Stimulated activated effector memory CD8-positive, alpha-beta T cell treated with anti-CD3 and anti-CD28 coated beads, Interleukin-12 subunit alpha, Interleukin-12 subunit beta, amount 100 ng/mL, for 72 hours (primary cell): ENCODE measurements at regions not wholly inside any gene's neighbourhood (a gene's known extent, or its start where the extent isn't known, plus 50 kb on each side); places are given as distances from the start of the nearest gene placed in this dataset.
"Not testable (repeated sequence)": the region's sequence is repeated elsewhere in the genome, so short reads cannot be mapped to it uniquely, and the experiment has no call there.

Experiments
- ATAC-seq: fragments of 150-1000 bp; cut with Tn5 transposase; 2 replicates; pipeline ENCODE4 v1.10.0; 2021
- DNase-seq, 2 donors: peaks; one replicate each; pipeline ENCODE4 v3.0.0; 2021 to 2022; ENCODE audit warnings: low spot score in 2 of 2
- H3K27ac Mint-ChIP-seq: one replicate; pipeline ENCODE4 v1.8.0; 2022; ENCODE audit warnings: mild to moderate bottlenecking, mixed read lengths
- H3K36me3 Mint-ChIP-seq: one replicate; pipeline ENCODE4 v1.8.0; 2022; ENCODE audit warnings: mild to moderate bottlenecking, mixed read lengths
- H3K4me1 Mint-ChIP-seq: one replicate; pipeline ENCODE4 v1.8.0; 2022; ENCODE audit warnings: mixed read lengths
- H3K4me3 Mint-ChIP-seq: one replicate; pipeline ENCODE4 v1.8.0; 2022; ENCODE audit warnings: mild to moderate bottlenecking, mixed read lengths
- H3K9me3 Mint-ChIP-seq: one replicate; pipeline ENCODE4 v1.8.0; 2022; ENCODE audit warnings: mixed read lengths

GRCh38 chr20:48390981-48391380, 436.8 kb downstream of the PREX1 start:
- Mint-ChIP-seq H3K4me1 (no peaks in the 10 kb centered on the region), H3K27ac (no peak overlapping the region), H3K9me3 (peaks cover 10% of the 10 kb centered on the region), H3K4me3 (no peak overlapping the region), H3K36me3 (no peaks in the 10 kb centered on the region)
- DNase-seq, result no peak
- no peak for ATAC-seq

GRCh38 chr20:48387675-48388074, 440.1 kb downstream of the PREX1 start:
- Mint-ChIP-seq H3K27ac (no peak overlapping the region), H3K4me1 (no peaks in the 10 kb centered on the region), H3K36me3 (no peaks in the 10 kb centered on the region), H3K4me3 (no peak overlapping the region), H3K9me3 (peaks cover 10% of the 10 kb centered on the region)
- no peak for DNase-seq
- ATAC-seq, result no peak

GRCh38 chr20:48385527-48385926, 442.3 kb downstream of the PREX1 start:
- Mint-ChIP-seq H3K36me3 (no peaks in the 10 kb centered on the region), H3K9me3 (peaks cover 2% of the 10 kb centered on the region), H3K4me1 (no peaks in the 10 kb centered on the region), H3K4me3 (no peak overlapping the region), H3K27ac (no peak overlapping the region)
- DNase-seq (no peak), ATAC-seq (no peak)

- Mint-ChIP-seq H3K4me3 (no peak overlapping the region), H3K4me1 (no peaks in the 10 kb centered on the region), H3K27ac (no peak overlapping the region), H3K9me3 (no peaks in the 10 kb centered on the region), H3K36me3 (no peaks in the 10 kb centered on the region)
- DNase-seq (no peak), ATAC-seq (no peak)
These were observed 442.7 kb downstream of the PREX1 start for GRCh38 chr20:48385114-48385513.

GRCh38 chr20:48384147-48384818, 443.5 kb downstream of the PREX1 start:
- no peaks in the 10 kb centered on the region for H3K4me1 Mint-ChIP-seq
- H3K9me3 Mint-ChIP-seq, result no peaks in the 10 kb centered on the region
- H3K27ac Mint-ChIP-seq, result no peak overlapping the region
- no peaks in the 10 kb centered on the region for H3K36me3 Mint-ChIP-seq
- H3K4me3 Mint-ChIP-seq, result no peak overlapping the region
- DNase-seq (no peak), ATAC-seq (peak; percentile 17)

GRCh38 chr20:48383252-48383651, 444.5 kb downstream of the PREX1 start:
- H3K9me3 Mint-ChIP-seq, result no peaks in the 10 kb centered on the region
- DNase-seq, result no peak
- H3K4me3 Mint-ChIP-seq, result no peak overlapping the region
- H3K4me1 Mint-ChIP-seq, result no peaks in the 10 kb centered on the region
- no peak for ATAC-seq
- H3K27ac Mint-ChIP-seq, result no peak overlapping the region
- H3K36me3 Mint-ChIP-seq, result no peaks in the 10 kb centered on the region

- no peak for ATAC-seq
These were observed 445.5 kb downstream of the PREX1 start for GRCh38 chr20:48382304-48382703.

GRCh38 chr20:48381353-48382120, 446.3 kb downstream of the PREX1 start:
- no peak for DNase-seq
- Mint-ChIP-seq H3K4me3 (no peak overlapping the region), H3K9me3 (no peaks in the 10 kb centered on the region), H3K4me1 (no peaks in the 10 kb centered on the region), H3K27ac (no peak overlapping the region), H3K36me3 (no peaks in the 10 kb centered on the region)
- ATAC-seq, result no peak

More at GRCh38 chr20:48382304-48382703, 445.5 kb downstream of the PREX1 start:
- Mint-ChIP-seq H3K27ac (no peak overlapping the region), H3K4me1 (no peaks in the 10 kb centered on the region), H3K36me3 (no peaks in the 10 kb centered on the region), H3K9me3 (no peaks in the 10 kb centered on the region), H3K4me3 (no peak overlapping the region)
- DNase-seq, result no peak

- H3K4me3 Mint-ChIP-seq, result no peak overlapping the region
These were observed 447.1 kb downstream of the PREX1 start for GRCh38 chr20:48380661-48381060.

GRCh38 chr20:48378976-48379675, 448.7 kb downstream of the PREX1 start:
- H3K4me3 Mint-ChIP-seq, result no peak overlapping the region

More at GRCh38 chr20:48380661-48381060, 447.1 kb downstream of the PREX1 start:
- Mint-ChIP-seq H3K9me3 (no peaks in the 10 kb centered on the region), H3K36me3 (no peaks in the 10 kb centered on the region), H3K4me1 (no peaks in the 10 kb centered on the region), H3K27ac (no peak overlapping the region)
- ATAC-seq, result no peak
- no peak for DNase-seq

GRCh38 chr20:48377940-48378339, 449.9 kb downstream of the PREX1 start:
- Mint-ChIP-seq H3K4me3 (no peak overlapping the region), H3K9me3 (no peaks in the 10 kb centered on the region), H3K36me3 (no peaks in the 10 kb centered on the region), H3K4me1 (no peaks in the 10 kb centered on the region), H3K27ac (no peak overlapping the region)
- no peak for ATAC-seq
- no peak for DNase-seq

More at GRCh38 chr20:48378976-48379675, 448.7 kb downstream of the PREX1 start:
- ATAC-seq, result no peak
- Mint-ChIP-seq H3K4me1 (no peaks in the 10 kb centered on the region), H3K36me3 (no peaks in the 10 kb centered on the region), H3K27ac (no peak overlapping the region), H3K9me3 (no peaks in the 10 kb centered on the region)
- DNase-seq, result no peak

GRCh38 chr20:48375804-48376203, 452.0 kb downstream of the PREX1 start:
- no peaks in the 10 kb centered on the region for H3K4me1 Mint-ChIP-seq
- no peaks in the 10 kb centered on the region for H3K9me3 Mint-ChIP-seq
- ATAC-seq (no peak), DNase-seq (no peak)
- H3K4me3 Mint-ChIP-seq, result no peak overlapping the region
- no peaks in the 10 kb centered on the region for H3K36me3 Mint-ChIP-seq
- H3K27ac Mint-ChIP-seq, result no peak overlapping the region

GRCh38 chr20:48374991-48375595, 452.7 kb downstream of the PREX1 start:
- ATAC-seq (no peak), DNase-seq (no peak)
- H3K9me3 Mint-ChIP-seq, result no peaks in the 10 kb centered on the region
- H3K4me1 Mint-ChIP-seq, result no peaks in the 10 kb centered on the region
- no peak overlapping the region for H3K27ac Mint-ChIP-seq
- no peak overlapping the region for H3K4me3 Mint-ChIP-seq
- no peaks in the 10 kb centered on the region for H3K36me3 Mint-ChIP-seq

GRCh38 chr20:48374031-48374907, 453.5 kb downstream of the PREX1 start:
- H3K36me3 Mint-ChIP-seq, ATAC-seq, H3K4me3 Mint-ChIP-seq, H3K4me1 Mint-ChIP-seq, H3K9me3 Mint-ChIP-seq, H3K27ac Mint-ChIP-seq, DNase-seq: not testable (repeated sequence)

GRCh38 chr20:48373555-48373934, 454.3 kb downstream of the PREX1 start:
- no peak for ATAC-seq
- H3K27ac Mint-ChIP-seq, result no peak overlapping the region
- no peaks in the 10 kb centered on the region for H3K4me1 Mint-ChIP-seq
- no peak overlapping the region for H3K4me3 Mint-ChIP-seq
- H3K9me3 Mint-ChIP-seq, result no peaks in the 10 kb centered on the region
- DNase-seq, result no peak
- no peaks in the 10 kb centered on the region for H3K36me3 Mint-ChIP-seq
